ENCODE measurements at regions not wholly inside any gene's neighbourhood (a gene's known extent, or its start where the extent isn't known, plus 50 kb on each side); places are given as distances from the start of the nearest gene placed in this dataset.

- Histone ChIP-seq H3K27ac (ENCODE audit: low read depth in 1 of 2, low read length in 2 of 2) (no peak overlapping the region), H3K9me3 (replicated peaks in 1 of 2; ENCODE audit: control insufficient read depth in 1 of 2, insufficient read depth in 1 of 2, low read length in 2 of 2) (peaks cover 21 to 35% of the 10 kb centered on the region in 2 donors), H3K36me3 (replicated peaks in 1 of 2; ENCODE audit: control insufficient read depth in 1 of 2, insufficient read depth in 2 of 2, low read length in 2 of 2) (no peaks in the 10 kb centered on the region), H3K4me1 (ENCODE audit: control insufficient read depth in 1 of 2, insufficient read depth in 2 of 2, low read length in 2 of 2) (no peaks in the 10 kb centered on the region), H4K20me1 (ENCODE audit: insufficient read depth, low read length) (no peaks in the 10 kb centered on the region), H3K79me2 (ENCODE audit: insufficient read depth, low read length) (no peaks in the 10 kb centered on the region), H3K9ac (ENCODE audit: insufficient read depth, low read length, poor library complexity, severe bottlenecking) (no peak overlapping the region), H3K4me3 (replicated peaks in 1 of 3; ENCODE audit: low read depth in 2 of 3, low read length in 3 of 3) (no peak overlapping the region), H2AFZ (ENCODE audit: insufficient read depth, low read depth, low read length, poor library complexity, severe bottlenecking) (no peak overlapping the region), H3K27me3 (ENCODE audit: control insufficient read depth in 2 of 2, insufficient read depth in 2 of 2, low read length in 2 of 2) (no peaks in the 10 kb centered on the region), H3K4me2 (replicated peaks; ENCODE audit: extremely low read depth, low read length, poor library complexity, severe bottlenecking) (no peak overlapping the region)
- DNase-seq: no peak
- TF ChIP-seq, protein P1, sequence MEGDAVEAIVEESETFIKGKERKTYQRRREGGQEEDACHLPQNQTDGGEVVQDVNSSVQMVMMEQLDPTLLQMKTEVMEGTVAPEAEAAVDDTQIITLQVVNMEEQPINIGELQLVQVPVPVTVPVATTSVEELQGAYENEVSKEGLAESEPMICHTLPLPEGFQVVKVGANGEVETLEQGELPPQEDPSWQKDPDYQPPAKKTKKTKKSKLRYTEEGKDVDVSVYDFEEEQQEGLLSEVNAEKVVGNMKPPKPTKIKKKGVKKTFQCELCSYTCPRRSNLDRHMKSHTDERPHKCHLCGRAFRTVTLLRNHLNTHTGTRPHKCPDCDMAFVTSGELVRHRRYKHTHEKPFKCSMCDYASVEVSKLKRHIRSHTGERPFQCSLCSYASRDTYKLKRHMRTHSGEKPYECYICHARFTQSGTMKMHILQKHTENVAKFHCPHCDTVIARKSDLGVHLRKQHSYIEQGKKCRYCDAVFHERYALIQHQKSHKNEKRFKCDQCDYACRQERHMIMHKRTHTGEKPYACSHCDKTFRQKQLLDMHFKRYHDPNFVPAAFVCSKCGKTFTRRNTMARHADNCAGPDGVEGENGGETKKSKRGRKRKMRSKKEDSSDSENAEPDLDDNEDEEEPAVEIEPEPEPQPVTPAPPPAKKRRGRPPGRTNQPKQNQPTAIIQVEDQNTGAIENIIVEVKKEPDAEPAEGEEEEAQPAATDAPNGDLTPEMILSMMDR (IDR thresholded peaks at IDR 0.05): no peak
- no peak overlapping the region for H3K4me3 Mint-ChIP-seq
- peaks cover 0 to 9% (median 3%) of the 10 kb centered on the region in 7 donors for H3K9me3 Mint-ChIP-seq
- intact Hi-C loops (cut with micrococcal nuclease): no loop called here
- no peak overlapping the region for H3K27ac Mint-ChIP-seq
- WGBS (ENCODE audit: insufficient coverage): 98% methylated on average over 7 of the region's 14 CpGs
- no peaks in the 10 kb centered on the region for H3K36me3 Mint-ChIP-seq
- no peaks in the 10 kb centered on the region for H3K27me3 Mint-ChIP-seq (ENCODE audit: low read depth in 3 of 3)
- no peaks in the 10 kb centered on the region for H3K4me1 Mint-ChIP-seq
Measured at GRCh38 chr13:32859707-32860292, 156.4 kb upstream of the KL start.

GRCh38 chr13:32861304-32861703 lies 154.9 kb upstream of the KL start:
- H3K36me3 Mint-ChIP-seq: no peaks in the 10 kb centered on the region
- H4K20me1 ChIP-seq (ENCODE audit: insufficient read depth, low read length): no peaks in the 10 kb centered on the region
- H3K27ac ChIP-seq (ENCODE audit: low read depth in 1 of 2, low read length in 2 of 2): no peak overlapping the region
- TF ChIP-seq, protein P1 (IDR thresholded peaks at IDR 0.05): no peak
- no peaks in the 10 kb centered on the region for H3K27me3 Mint-ChIP-seq (ENCODE audit: low read depth in 3 of 3)
- no peak overlapping the region for H3K4me3 ChIP-seq (replicated peaks in 1 of 3; ENCODE audit: low read depth in 2 of 3, low read length in 3 of 3)
- H2AFZ ChIP-seq (ENCODE audit: insufficient read depth, low read depth, low read length, poor library complexity, severe bottlenecking): no peak overlapping the region
- intact Hi-C loops (cut with micrococcal nuclease): no loop called here
- H3K27me3 ChIP-seq (ENCODE audit: control insufficient read depth in 2 of 2, insufficient read depth in 2 of 2, low read length in 2 of 2): no peaks in the 10 kb centered on the region
- peaks cover 0 to 9% (median 3%) of the 10 kb centered on the region in 7 donors for H3K9me3 Mint-ChIP-seq
- H3K9me3 ChIP-seq (replicated peaks in 1 of 2; ENCODE audit: control insufficient read depth in 1 of 2, insufficient read depth in 1 of 2, low read length in 2 of 2): peaks cover 21 to 35% of the 10 kb centered on the region in 2 donors
- H3K79me2 ChIP-seq (ENCODE audit: insufficient read depth, low read length): no peaks in the 10 kb centered on the region
- H3K4me3 Mint-ChIP-seq: no peak overlapping the region
- H3K4me2 ChIP-seq (replicated peaks; ENCODE audit: extremely low read depth, low read length, poor library complexity, severe bottlenecking): no peak overlapping the region
- H3K36me3 ChIP-seq (replicated peaks in 1 of 2; ENCODE audit: control insufficient read depth in 1 of 2, insufficient read depth in 2 of 2, low read length in 2 of 2): no peaks in the 10 kb centered on the region
- H3K4me1 ChIP-seq (ENCODE audit: control insufficient read depth in 1 of 2, insufficient read depth in 2 of 2, low read length in 2 of 2): no peaks in the 10 kb centered on the region
- no peaks in the 10 kb centered on the region for H3K4me1 Mint-ChIP-seq
- H3K27ac Mint-ChIP-seq: no peak overlapping the region
- no peak overlapping the region for H3K9ac ChIP-seq (ENCODE audit: insufficient read depth, low read length, poor library complexity, severe bottlenecking)
- WGBS (ENCODE audit: insufficient coverage): 88% methylated on average over 1 of the region's 3 CpGs
- no peak for DNase-seq

Data from CD14-positive monocyte (primary cell).